ENCODE measurements at regions not wholly inside any gene's neighbourhood (a gene's known extent, or its start where the extent isn't known, plus 50 kb on each side); places are given as distances from the start of the nearest gene placed in this dataset.

DNA sequence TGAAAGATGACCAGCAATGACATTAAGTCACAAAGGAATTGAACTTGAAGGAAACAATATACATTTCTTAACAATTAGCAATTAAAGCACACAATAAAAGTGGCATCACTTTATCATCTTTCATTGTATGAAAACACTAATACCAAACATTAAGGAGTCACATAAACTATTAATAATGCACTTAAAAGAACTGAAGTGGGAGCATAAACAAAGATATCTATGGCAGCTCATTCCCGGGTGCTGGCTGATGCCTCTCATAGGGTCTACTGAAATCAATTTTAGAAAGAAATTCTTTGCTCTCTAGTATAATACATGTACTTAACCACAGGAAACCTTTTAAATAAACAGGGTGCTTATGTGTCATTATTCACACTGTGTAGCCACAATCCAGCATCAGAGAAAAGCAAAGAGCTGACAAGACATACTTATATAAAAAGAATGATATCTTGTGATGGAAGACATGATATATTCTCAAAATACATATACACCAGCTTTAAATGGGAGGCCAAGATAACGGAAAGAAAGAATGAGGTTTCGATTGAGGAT is 1207.8 kb downstream of the EFNB2 start:
- TF ChIP-seq CTCF (conservative IDR thresholded peaks at IDR 0.05; ENCODE audit: low read depth, low read length) (no peak), EZH2 (IDR thresholded peaks at IDR 0.05; ENCODE audit: low read length, unreplicated experiment) (no peak)
